ENCODE measurements at regions not wholly inside any gene's neighbourhood (a gene's known extent, or its start where the extent isn't known, plus 50 kb on each side); places are given as distances from the start of the nearest gene placed in this dataset.
A peak's percentile ranks its signal among the peaks of the same experiment; 100 is the strongest.

DNA sequence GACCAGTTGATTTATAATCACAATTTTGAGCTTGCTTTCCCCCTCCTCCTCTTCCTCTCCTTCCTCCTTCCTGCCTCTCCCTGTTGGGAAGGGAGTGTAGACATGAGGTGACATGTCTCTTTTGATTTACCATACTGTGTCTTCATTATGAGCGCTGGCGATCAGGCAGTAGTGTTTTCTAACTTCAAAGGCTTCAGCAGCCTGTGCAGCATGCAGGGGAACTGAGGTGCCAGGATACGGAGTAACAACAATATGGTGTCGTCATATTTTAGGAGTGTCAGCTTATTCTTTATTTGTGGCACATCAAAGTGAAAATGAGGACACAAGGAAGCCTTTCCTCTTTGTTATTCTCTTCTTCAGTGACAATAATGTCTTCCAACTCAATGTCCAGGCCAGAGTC is 864.2 kb downstream of the SLC4A3 start:
- intact Hi-C loops (cut with DNase I), result no loop called here
- H3K27me3 ChIP-seq, result no peaks in the 10 kb centered on the region
- no peak for ATAC-seq
- no peaks in the 10 kb centered on the region for H3K9me3 ChIP-seq
- H3K27ac ChIP-seq, result no peak overlapping the region
- 83 to 88% methylated on average over 4 of the region's 4 CpGs for WGBS, 2 donors
- no peak for TF ChIP-seq CTCF (IDR thresholded peaks at IDR 0.05)
- FAIRE-seq, result no peak
- no peaks in the 10 kb centered on the region for H3K4me1 ChIP-seq
- H3K4me3 ChIP-seq, result no peak overlapping the region
- DNase-seq, result no peak
- H3K36me3 ChIP-seq, result no peaks in the 10 kb centered on the region

GRCh38 chr2:220493871-220494525 is 866.6 kb downstream of the SLC4A3 start:
- no peaks in the 10 kb centered on the region for H3K36me3 ChIP-seq
- no peak overlapping the region for H3K27ac ChIP-seq
- no peaks in the 10 kb centered on the region for H3K27me3 ChIP-seq
- H3K9me3 ChIP-seq, result no peaks in the 10 kb centered on the region
- no peak overlapping the region for H3K4me3 ChIP-seq
- no peak for ATAC-seq
- no peak for DNase-seq
- no peak for TF ChIP-seq CTCF (IDR thresholded peaks at IDR 0.05)
- intact Hi-C loops (cut with DNase I), result no loop called here
- H3K4me1 ChIP-seq, result no peaks in the 10 kb centered on the region
- no peak for FAIRE-seq
- 89 to 92% methylated on average over 9 of the region's 9 CpGs for WGBS, 2 donors

DNA sequence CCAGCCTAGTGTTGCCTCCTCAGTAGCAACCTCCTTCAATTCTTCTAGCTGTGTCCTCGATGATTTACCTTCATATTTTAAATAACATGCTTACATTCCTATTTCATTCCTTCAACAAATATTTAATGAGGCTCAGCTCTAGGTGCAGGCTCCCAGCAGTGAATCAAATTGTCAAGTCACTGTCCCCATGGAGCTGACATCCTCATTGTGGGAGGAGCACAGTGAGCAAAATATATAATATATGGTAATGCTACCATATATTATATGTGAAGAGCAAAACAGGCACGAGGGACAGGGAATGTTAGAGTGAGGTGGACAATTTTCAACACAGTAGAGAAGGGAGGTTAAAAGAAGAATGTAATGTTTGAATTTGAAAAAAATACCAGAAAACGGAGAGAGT is 869.1 kb downstream of the SLC4A3 start:
- intact Hi-C loops (cut with DNase I), result no loop called here
- Histone ChIP-seq H3K4me3 (no peak overlapping the region), H3K9me3 (no peaks in the 10 kb centered on the region), H3K27ac (no peak overlapping the region), H3K4me1 (no peaks in the 10 kb centered on the region), H3K27me3 (no peaks in the 10 kb centered on the region), H3K36me3 (no peaks in the 10 kb centered on the region)
- ATAC-seq (no peak), DNase-seq (no peak), FAIRE-seq (no peak)
- 74 to 84% methylated on average over 3 of the region's 3 CpGs for WGBS, 2 donors
- no peak for TF ChIP-seq CTCF (IDR thresholded peaks at IDR 0.05)

- intact Hi-C loops (cut with DNase I), result no loop called here
- WGBS, 2 donors, result 63 to 68% methylated on average over 2 of the region's 2 CpGs
- no peak for TF ChIP-seq CTCF (IDR thresholded peaks at IDR 0.05)
- no peaks in the 10 kb centered on the region for H3K27me3 ChIP-seq
- no peak for DNase-seq
- no peaks in the 10 kb centered on the region for H3K36me3 ChIP-seq
- H3K9me3 ChIP-seq, result no peaks in the 10 kb centered on the region
- H3K27ac ChIP-seq, result no peak overlapping the region
- no peak overlapping the region for H3K4me3 ChIP-seq
- no peaks in the 10 kb centered on the region for H3K4me1 ChIP-seq
- peak in 1 of 4 donors; percentile 30 for ATAC-seq
- FAIRE-seq, result no peak
These were observed 871.8 kb downstream of the SLC4A3 start for GRCh38 chr2:220499225-220499624.

DNA sequence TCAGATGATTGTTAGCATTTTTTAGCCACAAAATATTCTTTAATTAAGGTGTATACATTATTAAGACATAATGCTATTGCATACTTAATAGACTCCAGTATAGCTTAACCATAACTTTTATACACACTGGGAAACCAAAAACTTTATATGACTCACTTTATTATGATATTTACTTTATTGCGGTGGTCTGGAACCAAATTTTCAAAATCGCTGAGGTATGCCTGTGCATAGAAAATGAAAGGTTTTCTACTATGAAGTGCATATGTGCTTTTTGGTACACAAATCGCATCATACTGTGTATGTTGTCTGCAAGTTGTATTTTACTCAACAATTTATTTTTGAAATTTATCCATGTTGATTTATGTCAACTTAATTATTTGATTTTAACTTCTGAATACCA is 875.1 kb downstream of the SLC4A3 start:
- no peak for FAIRE-seq
- Histone ChIP-seq H3K27ac (no peak overlapping the region), H3K4me3 (no peak overlapping the region), H3K36me3 (no peaks in the 10 kb centered on the region), H3K9me3 (no peaks in the 10 kb centered on the region), H3K4me1 (no peaks in the 10 kb centered on the region), H3K27me3 (no peaks in the 10 kb centered on the region)
- intact Hi-C loops (cut with DNase I), result no loop called here
- DNase-seq, result no peak
- no peak for TF ChIP-seq CTCF (IDR thresholded peaks at IDR 0.05)
- no peak for ATAC-seq
- WGBS, 2 donors, result 86 to 92% methylated on average over 3 of the region's 3 CpGs

All from pancreas (tissue), 10 donors.